Keratinocyte (primary cell): ENCODE measurements at regions not wholly inside any gene's neighbourhood (a gene's known extent, or its start where the extent isn't known, plus 50 kb on each side); places are given as distances from the start of the nearest gene placed in this dataset.

Experiments used
- DNase-seq: peaks from one replicate; pipeline ENCODE4 v3.0.0-alpha.2; 2011; ENCODE audit warnings: low read depth, missing footprints, low spot score
- FAIRE-seq: peaks from 2 replicates; lab custom pipeline; 2011; peaks lifted over from hg19 to GRCh38; lab: Jason Lieb, UNC
- H2AFZ ChIP-seq: 2 replicates; pipeline ENCODE4 v1.6.0; 2012; ENCODE audit warnings: low read length, control low read depth, inconsistent platforms; ENCODE audit not compliant: control insufficient read depth
- H3K27ac ChIP-seq: 2 replicates; pipeline ENCODE4 v1.5.1; 2011; ENCODE audit warnings: low read length; ENCODE audit not compliant: control insufficient read depth, insufficient read depth
- H3K27me3 ChIP-seq: 3 replicates; pipeline ENCODE4 v1.6.0; 2011; ENCODE audit warnings: low read length; ENCODE audit not compliant: control insufficient read depth, insufficient read depth; ENCODE audit errors: extremely low read depth
- H3K36me3 ChIP-seq, 2 experiments: 2 replicates in 1 of 2; 3 replicates in 1 of 2; pipeline ENCODE4 v1.5.1; 2011; ENCODE audit warnings: low read length in 2 of 2, mild to moderate bottlenecking in 1 of 2; ENCODE audit not compliant: control insufficient read depth in 2 of 2, insufficient read depth in 2 of 2; ENCODE audit errors: extremely low read depth in 1 of 2
- H3K4me1 ChIP-seq: 3 replicates; pipeline ENCODE4 v1.5.1; 2011; ENCODE audit warnings: low read length; ENCODE audit not compliant: control insufficient read depth, insufficient read depth; ENCODE audit errors: extremely low read depth
- H3K4me2 ChIP-seq: 3 replicates; pipeline ENCODE4 v1.6.0; 2011; ENCODE audit warnings: low read depth, low read length; ENCODE audit not compliant: control insufficient read depth, insufficient read depth; ENCODE audit errors: extremely low read depth
- H3K4me3 ChIP-seq, 3 experiments: fragments of 200-600 bp in 1 of 3; sonication (generic) in 1 of 3; 2 replicates in 2 of 3; 3 replicates in 1 of 3; pipeline ENCODE4 v1.5.1; 2011 to 2016; ENCODE audit warnings: low read length in 3 of 3, mild to moderate bottlenecking in 3 of 3, control low read depth in 2 of 3, inconsistent platforms in 1 of 3, low read depth in 1 of 3, mixed read lengths in 1 of 3, mixed run types in 1 of 3, moderate library complexity in 1 of 3; ENCODE audit not compliant: control insufficient read depth in 2 of 3, insufficient read depth in 2 of 3; ENCODE audit errors: extremely low read depth in 1 of 3
- H3K79me2 ChIP-seq: 2 replicates; pipeline ENCODE4 v1.6.0; 2012; ENCODE audit warnings: low read length; ENCODE audit not compliant: control insufficient read depth, insufficient read depth
- H3K9ac ChIP-seq: 3 replicates; pipeline ENCODE4 v1.6.0; 2011; ENCODE audit warnings: low read length; ENCODE audit not compliant: control insufficient read depth, insufficient read depth; ENCODE audit errors: extremely low read depth
- H3K9me1 ChIP-seq: 3 replicates; pipeline ENCODE4 v1.6.0; 2011; ENCODE audit warnings: low read length; ENCODE audit not compliant: control insufficient read depth, insufficient read depth; ENCODE audit errors: extremely low read depth
- H3K9me3 ChIP-seq: 2 replicates; pipeline ENCODE4 v1.5.1; 2012; ENCODE audit warnings: low read depth, low read length; ENCODE audit not compliant: control insufficient read depth
- H4K20me1 ChIP-seq: 3 replicates; pipeline ENCODE4 v1.6.0; 2011; ENCODE audit warnings: low read length; ENCODE audit not compliant: control insufficient read depth, insufficient read depth; ENCODE audit errors: extremely low read depth
- EZH2 ChIP-seq: IDR thresholded peaks from one replicate; pipeline ENCODE4 v1.6.1; 2012; ENCODE audit warnings: inconsistent platforms, mild to moderate bottlenecking, low read length, moderate library complexity
- dilution Hi-C: fragments of 300-500 bp; cut with MboI; formaldehyde crosslinking; loops from one replicate; pipeline ENCODE4 v1.7.0; 2020; ENCODE audit warnings: low sequenced_read_pairs; ENCODE audit not compliant: extremely low pct_ligation_motif_present
- TF ChIP-seq, protein P1 (sequence below), 3 experiments: IDR thresholded peaks in 1 of 3; conservative IDR thresholded peaks in 1 of 3; optimal IDR thresholded peaks in 1 of 3; 2 replicates in 2 of 3; 3 replicates in 1 of 3; pipeline versions ENCODE3 to v1.5.1; 2011; ENCODE audit warnings: low read length in 3 of 3, mild to moderate bottlenecking in 3 of 3, moderate library complexity in 2 of 3, control low read depth in 1 of 3, inconsistent platforms in 1 of 3; ENCODE audit not compliant: insufficient read depth in 2 of 3; ENCODE audit errors: extremely low read depth in 1 of 3

DNA sequence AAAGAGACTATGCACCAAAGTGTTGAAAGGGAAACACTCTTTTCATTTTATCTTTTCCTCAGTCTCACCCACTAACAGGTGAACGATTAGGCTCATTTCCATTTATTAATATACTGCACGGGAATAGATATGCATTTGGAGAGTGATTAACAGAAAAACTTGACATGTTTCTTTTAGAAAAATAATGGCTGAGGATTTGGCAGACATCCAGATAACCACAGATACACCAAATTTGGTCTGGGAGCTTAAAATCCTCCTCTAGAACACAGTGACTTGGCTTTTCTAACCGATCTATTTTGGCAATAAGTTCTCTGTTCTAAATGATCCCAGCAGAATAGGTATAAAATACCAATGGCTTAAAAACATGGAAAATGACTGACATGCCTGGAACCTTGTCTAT, 459.3 kb upstream of the SGO1 start:
- Histone ChIP-seq H3K36me3 (no peaks in the 10 kb centered on the region), H3K9me1 (no peaks in the 10 kb centered on the region), H3K4me1 (no peaks in the 10 kb centered on the region), H3K9ac (no peak overlapping the region), H3K4me2 (no peak overlapping the region), H3K4me3 (no peak overlapping the region), H3K27ac (no peak overlapping the region), H3K79me2 (no peaks in the 10 kb centered on the region), H4K20me1 (no peaks in the 10 kb centered on the region), H3K27me3 (no peaks in the 10 kb centered on the region), H2AFZ (no peak overlapping the region), H3K9me3 (no peaks in the 10 kb centered on the region)
- TF ChIP-seq EZH2: no peak
- TF ChIP-seq, protein P1, sequence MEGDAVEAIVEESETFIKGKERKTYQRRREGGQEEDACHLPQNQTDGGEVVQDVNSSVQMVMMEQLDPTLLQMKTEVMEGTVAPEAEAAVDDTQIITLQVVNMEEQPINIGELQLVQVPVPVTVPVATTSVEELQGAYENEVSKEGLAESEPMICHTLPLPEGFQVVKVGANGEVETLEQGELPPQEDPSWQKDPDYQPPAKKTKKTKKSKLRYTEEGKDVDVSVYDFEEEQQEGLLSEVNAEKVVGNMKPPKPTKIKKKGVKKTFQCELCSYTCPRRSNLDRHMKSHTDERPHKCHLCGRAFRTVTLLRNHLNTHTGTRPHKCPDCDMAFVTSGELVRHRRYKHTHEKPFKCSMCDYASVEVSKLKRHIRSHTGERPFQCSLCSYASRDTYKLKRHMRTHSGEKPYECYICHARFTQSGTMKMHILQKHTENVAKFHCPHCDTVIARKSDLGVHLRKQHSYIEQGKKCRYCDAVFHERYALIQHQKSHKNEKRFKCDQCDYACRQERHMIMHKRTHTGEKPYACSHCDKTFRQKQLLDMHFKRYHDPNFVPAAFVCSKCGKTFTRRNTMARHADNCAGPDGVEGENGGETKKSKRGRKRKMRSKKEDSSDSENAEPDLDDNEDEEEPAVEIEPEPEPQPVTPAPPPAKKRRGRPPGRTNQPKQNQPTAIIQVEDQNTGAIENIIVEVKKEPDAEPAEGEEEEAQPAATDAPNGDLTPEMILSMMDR (optimal IDR thresholded peaks at IDR 0.05 in 1 of 3, IDR thresholded peaks at IDR 0.05 in 1 of 3, conservative IDR thresholded peaks at IDR 0.05 in 1 of 3; ENCODE audit: extremely low read depth in 1 of 3, insufficient read depth in 2 of 3, low read length in 3 of 3): no peak
- no peak for FAIRE-seq
- dilution Hi-C loops: no loop called here
- no peak for DNase-seq

DNA sequence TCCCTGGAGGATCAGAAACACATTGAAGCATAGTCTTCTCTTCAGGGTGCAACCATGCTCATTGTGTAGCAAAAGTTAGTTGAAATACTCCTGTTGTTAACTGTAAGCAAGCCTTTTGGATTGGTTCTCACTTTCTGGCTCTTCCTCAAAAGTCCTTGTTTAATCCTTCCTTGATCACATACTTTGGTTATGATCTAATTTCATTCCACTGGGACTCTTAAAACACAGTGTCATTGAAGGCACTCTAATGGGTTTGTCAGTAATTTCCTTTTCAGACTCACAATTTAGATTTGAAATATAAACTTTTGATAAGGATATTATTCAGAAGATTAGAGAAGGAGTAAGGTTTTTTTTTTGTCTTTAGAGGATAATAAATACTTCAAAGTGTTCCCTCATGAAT, 451.7 kb upstream of the SGO1 start:
- no peak for TF ChIP-seq EZH2
- TF ChIP-seq, protein P1 (optimal IDR thresholded peaks at IDR 0.05 in 1 of 3, IDR thresholded peaks at IDR 0.05 in 1 of 3, conservative IDR thresholded peaks at IDR 0.05 in 1 of 3; ENCODE audit: extremely low read depth in 1 of 3, insufficient read depth in 2 of 3, low read length in 3 of 3): no peak
- H3K9me1 ChIP-seq: no peaks in the 10 kb centered on the region
- no peaks in the 10 kb centered on the region for H3K27me3 ChIP-seq
- FAIRE-seq (no peak), DNase-seq (no peak)
- H3K79me2 ChIP-seq: no peaks in the 10 kb centered on the region
- no peak overlapping the region for H3K4me2 ChIP-seq
- H3K36me3 ChIP-seq: no peaks in the 10 kb centered on the region
- H2AFZ ChIP-seq: no peak overlapping the region
- no peaks in the 10 kb centered on the region for H4K20me1 ChIP-seq
- H3K9me3 ChIP-seq: no peaks in the 10 kb centered on the region
- no peak overlapping the region for H3K27ac ChIP-seq
- dilution Hi-C loops: no loop called here
- no peaks in the 10 kb centered on the region for H3K4me1 ChIP-seq
- no peak overlapping the region for H3K9ac ChIP-seq
- H3K4me3 ChIP-seq: no peak overlapping the region
